ENCODE measurements at regions not wholly inside any gene's neighbourhood (a gene's known extent, or its start where the extent isn't known, plus 50 kb on each side); places are given as distances from the start of the nearest gene placed in this dataset.

DNA sequence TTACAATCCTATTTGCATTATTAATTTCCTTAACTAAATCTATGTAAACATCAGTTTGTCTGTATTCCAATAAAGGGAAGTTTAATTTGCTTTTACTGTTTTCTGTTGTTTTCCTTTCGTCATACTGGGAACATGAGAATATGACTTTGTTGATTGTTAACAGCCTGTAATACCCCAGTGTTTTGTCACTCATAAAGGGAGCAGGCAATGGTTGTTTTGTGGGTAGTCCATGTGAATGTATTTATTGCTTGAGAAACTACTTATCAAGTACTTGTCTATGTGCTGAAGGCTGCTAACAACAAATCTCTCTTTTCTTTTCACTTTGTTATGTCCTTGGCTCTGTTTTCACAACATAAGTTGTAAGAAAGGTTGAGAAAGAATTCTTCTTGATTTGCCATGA, 1070.2 kb upstream of the ACO1 start:
- intact Hi-C loops (cut with DNase I): loop anchor here in 2 of 10 donors (10.0 kb wide), 2 partner anchors 49 to 59 kb away; no protein-coding TSS in a partner anchor

DNA sequence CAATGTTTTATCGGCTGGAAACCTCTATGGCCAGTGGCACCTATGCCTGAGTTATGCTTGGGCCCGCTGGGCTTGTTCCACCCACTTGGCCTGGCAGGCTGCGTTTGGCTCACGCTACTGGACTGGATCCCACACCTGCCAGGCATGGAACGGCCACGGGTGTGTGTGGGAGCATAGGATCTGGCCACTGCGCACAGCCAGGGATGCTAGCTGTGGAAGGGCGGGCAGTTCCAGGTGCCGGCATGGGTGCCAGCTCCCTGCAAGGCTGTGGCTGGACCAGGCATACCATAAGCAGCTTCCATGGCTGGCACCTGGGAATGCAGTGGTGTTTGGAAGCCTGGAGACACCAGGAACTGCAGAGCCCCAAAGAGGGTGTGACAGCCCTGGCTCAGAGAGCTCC, 1063.9 kb upstream of the ACO1 start:
- no peak for ATAC-seq
- TF ChIP-seq, protein P1, sequence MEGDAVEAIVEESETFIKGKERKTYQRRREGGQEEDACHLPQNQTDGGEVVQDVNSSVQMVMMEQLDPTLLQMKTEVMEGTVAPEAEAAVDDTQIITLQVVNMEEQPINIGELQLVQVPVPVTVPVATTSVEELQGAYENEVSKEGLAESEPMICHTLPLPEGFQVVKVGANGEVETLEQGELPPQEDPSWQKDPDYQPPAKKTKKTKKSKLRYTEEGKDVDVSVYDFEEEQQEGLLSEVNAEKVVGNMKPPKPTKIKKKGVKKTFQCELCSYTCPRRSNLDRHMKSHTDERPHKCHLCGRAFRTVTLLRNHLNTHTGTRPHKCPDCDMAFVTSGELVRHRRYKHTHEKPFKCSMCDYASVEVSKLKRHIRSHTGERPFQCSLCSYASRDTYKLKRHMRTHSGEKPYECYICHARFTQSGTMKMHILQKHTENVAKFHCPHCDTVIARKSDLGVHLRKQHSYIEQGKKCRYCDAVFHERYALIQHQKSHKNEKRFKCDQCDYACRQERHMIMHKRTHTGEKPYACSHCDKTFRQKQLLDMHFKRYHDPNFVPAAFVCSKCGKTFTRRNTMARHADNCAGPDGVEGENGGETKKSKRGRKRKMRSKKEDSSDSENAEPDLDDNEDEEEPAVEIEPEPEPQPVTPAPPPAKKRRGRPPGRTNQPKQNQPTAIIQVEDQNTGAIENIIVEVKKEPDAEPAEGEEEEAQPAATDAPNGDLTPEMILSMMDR (IDR thresholded peaks at IDR 0.05): no peak
- no peak for TF ChIP-seq POLR2A (IDR thresholded peaks at IDR 0.05)
- WGBS, 4 donors: 89 to 94% (median 92%) methylated on average over 6 to 9 of the region's 9 CpGs
- Histone ChIP-seq H3K27ac (no peak overlapping the region), H3K9me3 (no peaks in the 10 kb centered on the region), H3K4me3 (no peak overlapping the region), H3K4me1 (no peaks in the 10 kb centered on the region), H3K36me3 (no peaks in the 10 kb centered on the region), H3K27me3 (no peaks in the 10 kb centered on the region)
- intact Hi-C loops (cut with DNase I): loop anchor here in 2 of 10 donors (10.0 kb wide), 2 partner anchors 56 to 64 kb away; no protein-coding TSS in a partner anchor
- DNase-seq: no peak

More for the DNA sequence above, 1070.2 kb upstream of the ACO1 start:
- H3K27ac ChIP-seq: no peak overlapping the region
- no peaks in the 10 kb centered on the region for H3K36me3 ChIP-seq
- H3K9me3 ChIP-seq: no peaks in the 10 kb centered on the region
- no peaks in the 10 kb centered on the region for H3K4me1 ChIP-seq
- WGBS, 4 donors: 59 to 81% (median 72%) methylated on average over 1 of the region's 1 CpG
- TF ChIP-seq, protein P1 (IDR thresholded peaks at IDR 0.05): no peak
- no peak for TF ChIP-seq POLR2A (IDR thresholded peaks at IDR 0.05)
- H3K4me3 ChIP-seq: no peak overlapping the region
- DNase-seq (no peak), ATAC-seq (no peak)
- H3K27me3 ChIP-seq: no peaks in the 10 kb centered on the region

GRCh38 chr9:31321256-31321655, 1063.2 kb upstream of the ACO1 start:
- Histone ChIP-seq H3K4me1 (no peaks in the 10 kb centered on the region), H3K9me3 (no peaks in the 10 kb centered on the region), H3K27me3 (no peaks in the 10 kb centered on the region), H3K4me3 (no peak overlapping the region), H3K27ac (no peak overlapping the region), H3K36me3 (no peaks in the 10 kb centered on the region)
- no peak for DNase-seq
- intact Hi-C loops (cut with DNase I): loop anchor here in 2 of 10 donors (10.0 kb wide), 2 partner anchors 56 to 64 kb away; no protein-coding TSS in a partner anchor
- no peak for ATAC-seq
- no peak for TF ChIP-seq POLR2A (IDR thresholded peaks at IDR 0.05)
- TF ChIP-seq, protein P1 (IDR thresholded peaks at IDR 0.05): no peak
- 69 to 93% (median 85%) methylated on average over 4 to 6 of the region's 6 CpGs for WGBS, 4 donors

DNA sequence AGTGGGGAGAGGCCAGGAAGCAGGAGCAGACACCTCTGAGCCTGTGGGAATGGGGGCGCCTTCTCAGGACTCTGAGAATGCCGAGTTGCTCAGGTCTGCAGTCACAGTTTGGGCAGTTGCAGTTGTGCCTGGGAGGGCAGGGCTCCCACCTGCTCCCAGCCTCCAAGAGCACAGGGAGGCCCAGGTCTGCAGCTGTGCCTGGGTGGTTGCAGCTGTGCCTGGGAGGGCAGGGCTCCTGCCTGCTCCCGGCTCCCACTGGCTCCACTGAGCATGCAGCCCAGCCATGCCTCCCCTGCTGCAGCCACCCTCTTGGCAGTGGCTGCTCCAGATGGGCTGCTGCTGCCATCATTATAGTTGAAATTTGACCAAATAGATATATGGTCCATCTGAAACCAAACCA, 1062.8 kb upstream of the ACO1 start:
- H3K27ac ChIP-seq: no peak overlapping the region
- no peak overlapping the region for H3K4me3 ChIP-seq
- H3K36me3 ChIP-seq: no peaks in the 10 kb centered on the region
- intact Hi-C loops (cut with DNase I): loop anchor here in 2 of 10 donors (10.0 kb wide), 2 partner anchors 57 to 63 kb away; no protein-coding TSS in a partner anchor
- H3K27me3 ChIP-seq: no peaks in the 10 kb centered on the region
- ATAC-seq (no peak), DNase-seq (no peak)
- TF ChIP-seq, protein P1 (IDR thresholded peaks at IDR 0.05): no peak
- no peak for TF ChIP-seq POLR2A (IDR thresholded peaks at IDR 0.05)
- WGBS, 4 donors: 86 to 100% (median 89%) methylated on average over 1 to 3 of the region's 3 CpGs
- no peaks in the 10 kb centered on the region for H3K4me1 ChIP-seq
- no peaks in the 10 kb centered on the region for H3K9me3 ChIP-seq
